Ishikawa (cell line): ENCODE measurements at regions not wholly inside any gene's neighbourhood (a gene's known extent, or its start where the extent isn't known, plus 50 kb on each side); places are given as distances from the start of the nearest gene placed in this dataset.

Experiments
- CEBPB ChIP-seq: IDR thresholded peaks from 2 replicates; pipeline ENCODE4 v1.6.1; 2012
- CREB1 ChIP-seq: IDR thresholded peaks from 2 replicates; pipeline ENCODE4 v1.6.1; 2012; ENCODE audit warnings: low read depth
- EGR1 ChIP-seq: IDR thresholded peaks from 2 replicates; pipeline ENCODE4 v1.6.1; 2012
- EP300 ChIP-seq: IDR thresholded peaks from 2 replicates; pipeline ENCODE4 v1.6.1; 2012; ENCODE audit warnings: borderline replicate concordance
- FOXM1 ChIP-seq: IDR thresholded peaks from 2 replicates; pipeline ENCODE4 v1.6.1; 2012; ENCODE audit warnings: low read depth, borderline replicate concordance
- MAX ChIP-seq: IDR thresholded peaks from 2 replicates; pipeline ENCODE4 v1.6.1; 2012
- NFIC ChIP-seq: IDR thresholded peaks from 2 replicates; pipeline ENCODE4 v1.6.1; 2012
- RAD21 ChIP-seq: IDR thresholded peaks from 2 replicates; pipeline ENCODE4 v1.6.1; 2012; ENCODE audit warnings: low read depth
- REST ChIP-seq: IDR thresholded peaks from 2 replicates; pipeline ENCODE4 v1.6.1; 2012; ENCODE audit warnings: low read depth, mild to moderate bottlenecking
- TAF1 ChIP-seq: IDR thresholded peaks from 2 replicates; pipeline ENCODE4 v1.6.1; 2012; ENCODE audit warnings: low read depth, mild to moderate bottlenecking
- TCF12 ChIP-seq: IDR thresholded peaks from 2 replicates; pipeline ENCODE4 v1.6.1; 2012; ENCODE audit warnings: low read depth
- TEAD4 ChIP-seq: IDR thresholded peaks from 2 replicates; pipeline ENCODE4 v1.6.1; 2012
- USF1 ChIP-seq: IDR thresholded peaks from 2 replicates; pipeline ENCODE4 v1.6.1; 2012
- YY1 ChIP-seq: IDR thresholded peaks from 2 replicates; pipeline ENCODE4 v1.6.1; 2012; ENCODE audit warnings: low read depth
- ZBTB7A ChIP-seq: IDR thresholded peaks from 2 replicates; pipeline ENCODE4 v1.6.1; 2012; ENCODE audit warnings: low read depth

- no peak for TF ChIP-seq TCF12
- no peak for TF ChIP-seq CREB1
- no peak for TF ChIP-seq CEBPB
- TF ChIP-seq NFIC, result no peak
- no peak for TF ChIP-seq TAF1
- no peak for TF ChIP-seq MAX
- no peak for TF ChIP-seq ZBTB7A
- no peak for TF ChIP-seq FOXM1
- no peak for TF ChIP-seq RAD21
- no peak for TF ChIP-seq REST
- no peak for TF ChIP-seq TEAD4
- TF ChIP-seq YY1, result no peak
- TF ChIP-seq EGR1, result no peak
Observed at GRCh38 chr4:162847945-162848549, 318.6 kb downstream of the NAF1 start.

- TF ChIP-seq MAX (no peak), TCF12 (no peak), CEBPB (no peak), RAD21 (no peak), USF1 (no peak), ZBTB7A (no peak), YY1 (no peak), CREB1 (no peak), EP300 (no peak), FOXM1 (no peak), TEAD4 (no peak), REST (no peak), NFIC (no peak)
Observed at GRCh38 chr4:162841753-162842152, 324.9 kb downstream of the NAF1 start.

- TF ChIP-seq NFIC (no peak), RAD21 (peak; percentile 21; the same call in 1 of the 2 replicates), TEAD4 (0 out of 2 replicates have a peak, but pooled peaks have one; percentile 10), USF1 (no peak), CEBPB (no peak)
Observed at GRCh38 chr4:162839814-162840213, 326.9 kb downstream of the NAF1 start.

- TF ChIP-seq YY1 (no peak), FOXM1 (no peak), MAX (no peak), ZBTB7A (no peak), REST (no peak), TEAD4 (no peak), RAD21 (no peak), CREB1 (no peak), EGR1 (no peak), TAF1 (no peak), TCF12 (no peak)
Observed at GRCh38 chr4:162838671-162839070, 328.0 kb downstream of the NAF1 start.
